Nephron (organoid): ENCODE measurements at regions not wholly inside any gene's neighbourhood (a gene's known extent, or its start where the extent isn't known, plus 50 kb on each side); places are given as distances from the start of the nearest gene placed in this dataset.
A peak's percentile ranks its signal among the peaks of the same experiment; 100 is the strongest.

Source experiments
- H3K27ac Mint-ChIP-seq, 3 experiments: 2 replicates each; pipeline ENCODE4 v1.8.0; 2020; ENCODE audit warnings: mixed read lengths in 3 of 3, mild to moderate bottlenecking in 2 of 3, moderate library complexity in 1 of 3
- H3K27me3 Mint-ChIP-seq: 2 replicates; pipeline ENCODE4 v1.8.0; 2021; ENCODE audit warnings: low read depth, mild to moderate bottlenecking, moderate library complexity, mixed read lengths
- H3K36me3 Mint-ChIP-seq: 2 replicates; pipeline ENCODE4 v1.8.0; 2020; ENCODE audit warnings: low read depth, mixed read lengths
- H3K4me1 Mint-ChIP-seq: 2 replicates; pipeline ENCODE4 v1.8.0; 2020; ENCODE audit warnings: mixed read lengths
- H3K4me3 Mint-ChIP-seq, 3 experiments: 2 replicates each; pipeline ENCODE4 v1.8.0; 2020; ENCODE audit warnings: mild to moderate bottlenecking in 3 of 3, mixed read lengths in 3 of 3, moderate library complexity in 2 of 3
- H3K9me3 Mint-ChIP-seq: 2 replicates; pipeline ENCODE4 v1.8.0; 2020; ENCODE audit warnings: mixed read lengths
- CTCF ChIP-seq, 3 experiments: fragments of 200-600 bp; sonication (generic); IDR thresholded peaks; one replicate each; pipeline ENCODE4 v1.5.0; 2021; ENCODE audit warnings: antibody characterized with exemption in 3 of 3; ENCODE audit not compliant: unreplicated experiment in 3 of 3

GRCh38 chr7:25897261-25897782, 254.7 kb upstream of the NFE2L3 start:
- Mint-ChIP-seq H3K27ac (peak overlapping the region; percentile 9 to 64 (median 34)), H3K36me3 (no peaks in the 10 kb centered on the region), H3K9me3 (no peaks in the 10 kb centered on the region), H3K4me3 (peak overlapping the region in 2 of 3 experiments; percentile 3 to 26), H3K27me3 (peaks cover 20% of the 10 kb centered on the region), H3K4me1 (peaks cover 46% of the 10 kb centered on the region)
- TF ChIP-seq CTCF (IDR thresholded peaks at IDR 0.05; ENCODE audit: unreplicated experiment in 3 of 3), result no peak

- Mint-ChIP-seq H3K27me3 (peaks cover 18% of the 10 kb centered on the region), H3K4me3 (no peak overlapping the region), H3K27ac (peak overlapping the region in 2 of 3 experiments; percentile 21 to 41), H3K36me3 (no peaks in the 10 kb centered on the region), H3K9me3 (no peaks in the 10 kb centered on the region), H3K4me1 (peaks cover 25% of the 10 kb centered on the region)
- TF ChIP-seq CTCF (IDR thresholded peaks at IDR 0.05; ENCODE audit: unreplicated experiment in 3 of 3), result no peak
Measured at GRCh38 chr7:25900245-25900644, 251.8 kb upstream of the NFE2L3 start.

- Mint-ChIP-seq H3K36me3 (no peaks in the 10 kb centered on the region), H3K27ac (peak overlapping the region in 1 of 3 experiments; percentile 26), H3K4me1 (peaks cover 22% of the 10 kb centered on the region), H3K9me3 (no peaks in the 10 kb centered on the region), H3K4me3 (no peak overlapping the region), H3K27me3 (peaks cover 18% of the 10 kb centered on the region)
- no peak for TF ChIP-seq CTCF (IDR thresholded peaks at IDR 0.05; ENCODE audit: unreplicated experiment in 3 of 3)
Measured at GRCh38 chr7:25900877-25901276, 251.1 kb upstream of the NFE2L3 start.

- H3K9me3 Mint-ChIP-seq, result no peaks in the 10 kb centered on the region
- no peaks in the 10 kb centered on the region for H3K36me3 Mint-ChIP-seq
- H3K27me3 Mint-ChIP-seq, result peaks cover 18% of the 10 kb centered on the region
- H3K4me1 Mint-ChIP-seq, result peaks cover 18% of the 10 kb centered on the region
- peak overlapping the region in 1 of 3 experiments; percentile 26 for H3K27ac Mint-ChIP-seq
- no peak overlapping the region for H3K4me3 Mint-ChIP-seq
- TF ChIP-seq CTCF (IDR thresholded peaks at IDR 0.05; ENCODE audit: unreplicated experiment in 3 of 3), result no peak
Measured at GRCh38 chr7:25901658-25902057, 250.3 kb upstream of the NFE2L3 start.

- Mint-ChIP-seq H3K4me1 (peaks cover 18% of the 10 kb centered on the region), H3K4me3 (no peak overlapping the region), H3K27ac (no peak overlapping the region), H3K27me3 (peaks cover 9% of the 10 kb centered on the region), H3K9me3 (no peaks in the 10 kb centered on the region), H3K36me3 (no peaks in the 10 kb centered on the region)
- TF ChIP-seq CTCF (IDR thresholded peaks at IDR 0.05; ENCODE audit: unreplicated experiment in 3 of 3), result no peak
Measured at GRCh38 chr7:25906003-25906402, 246.0 kb upstream of the NFE2L3 start.

- no peak overlapping the region for H3K4me3 Mint-ChIP-seq
- TF ChIP-seq CTCF (IDR thresholded peaks at IDR 0.05; ENCODE audit: unreplicated experiment in 3 of 3), result no peak
- no peaks in the 10 kb centered on the region for H3K36me3 Mint-ChIP-seq
- H3K4me1 Mint-ChIP-seq, result peaks cover 13% of the 10 kb centered on the region
- no peak overlapping the region for H3K27ac Mint-ChIP-seq
- peaks cover 4% of the 10 kb centered on the region for H3K27me3 Mint-ChIP-seq
- no peaks in the 10 kb centered on the region for H3K9me3 Mint-ChIP-seq
Measured at GRCh38 chr7:25906760-25907159, 245.2 kb upstream of the NFE2L3 start.
